Peyer's patch (tissue), 4 donors: ENCODE measurements at regions not wholly inside any gene's neighbourhood (a gene's known extent, or its start where the extent isn't known, plus 50 kb on each side); places are given as distances from the start of the nearest gene placed in this dataset.

Experiments used
- DNase-seq, 3 donors: peaks; one replicate each; pipeline ENCODE4 v3.0.0-alpha.2; 2017 to 2019
- H3K27ac ChIP-seq, 4 donors: fragments of 200-600 bp; sonication (generic); one replicate each; pipeline ENCODE4 v1.5.1; 2016 to 2019
- H3K27me3 ChIP-seq, 2 donors: fragments of 200-600 bp; sonication (generic); one replicate each; pipeline ENCODE4 v1.5.1; 2019
- H3K36me3 ChIP-seq, 3 donors: fragments of 200-600 bp; sonication (generic); one replicate each; pipeline ENCODE4 v1.5.1; 2016 to 2019
- H3K4me1 ChIP-seq, 4 donors: fragments of 200-600 bp; sonication (generic); one replicate each; pipeline ENCODE4 v1.5.1; 2016 to 2019
- H3K4me3 ChIP-seq, 4 donors: fragments of 200-600 bp; sonication (generic); 1 replicate in 3 of 4; 2 replicates in 1 of 4; pipeline ENCODE4 v1.5.1; 2016 to 2019; ENCODE audit warnings: mild to moderate bottlenecking in 1 of 4
- H3K9me3 ChIP-seq, 4 donors: fragments of 200-600 bp; sonication (generic); one replicate each; pipeline ENCODE4 v1.5.1; 2016 to 2019; ENCODE audit warnings: mild to moderate bottlenecking in 1 of 4
- CTCF ChIP-seq, 6 experiments: fragments of 450-650 bp in 4 of 6; fragments of 200-600 bp in 2 of 6; sonication (generic) in 1 of 6; IDR thresholded peaks; one replicate each; pipeline ENCODE4 v1.5.1; 2017 to 2019; ENCODE audit warnings: antibody characterized with exemption in 6 of 6, mild to moderate bottlenecking in 3 of 6, moderate library complexity in 1 of 6
- POLR2A ChIP-seq, 2 donors: fragments of 450-650 bp; IDR thresholded peaks; one replicate each; pipeline ENCODE4 v1.5.1; 2017; ENCODE audit warnings: antibody characterized with exemption in 2 of 2, mild to moderate bottlenecking in 2 of 2, moderate library complexity in 2 of 2

DNA sequence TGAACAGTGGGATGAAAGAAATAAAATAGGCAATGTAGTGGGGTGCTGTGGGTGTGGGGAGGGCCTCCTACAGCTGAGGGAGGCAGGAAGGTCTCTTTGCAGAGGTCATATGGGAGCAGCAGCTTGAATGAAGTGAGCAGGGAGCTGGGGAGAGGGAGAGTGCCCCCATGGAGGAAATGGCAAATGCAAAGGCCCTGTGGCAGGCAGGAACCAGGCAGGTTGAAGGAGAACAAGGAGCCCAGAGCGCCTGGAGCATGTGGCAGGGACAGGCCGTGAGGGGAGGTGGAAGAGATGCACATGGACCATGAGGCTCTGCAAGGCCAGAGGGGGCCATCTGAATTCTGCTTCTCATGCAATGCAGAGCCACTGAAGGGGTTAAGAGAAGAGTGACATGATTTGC is 191.8 kb downstream of the URI1 start:
- peak in 1 of 3 donors; percentile 27 for DNase-seq
- TF ChIP-seq CTCF (IDR thresholded peaks at IDR 0.05) (no peak), POLR2A (IDR thresholded peaks at IDR 0.05) (no peak)
- Histone ChIP-seq H3K27me3 (no peaks in the 10 kb centered on the region), H3K9me3 (no peaks in the 10 kb centered on the region), H3K36me3 (no peaks in the 10 kb centered on the region), H3K4me1 (no peaks in the 10 kb centered on the region), H3K27ac (no peak overlapping the region), H3K4me3 (no peak overlapping the region)

GRCh38 chr19:30135093-30135757 is 193.2 kb downstream of the URI1 start:
- Histone ChIP-seq H3K4me1 (no peaks in the 10 kb centered on the region), H3K27me3 (no peaks in the 10 kb centered on the region), H3K36me3 (no peaks in the 10 kb centered on the region), H3K4me3 (no peak overlapping the region), H3K9me3 (no peaks in the 10 kb centered on the region), H3K27ac (no peak overlapping the region)
- TF ChIP-seq POLR2A (IDR thresholded peaks at IDR 0.05) (no peak), CTCF (IDR thresholded peaks at IDR 0.05) (no peak)
- DNase-seq = no peak

GRCh38 chr19:30135797-30136196 is 193.8 kb downstream of the URI1 start:
- H3K36me3 ChIP-seq = no peaks in the 10 kb centered on the region
- H3K27ac ChIP-seq = no peak overlapping the region
- no peaks in the 10 kb centered on the region for H3K9me3 ChIP-seq
- TF ChIP-seq CTCF (IDR thresholded peaks at IDR 0.05) (no peak), POLR2A (IDR thresholded peaks at IDR 0.05) (no peak)
- peak in 1 of 3 donors; percentile 15 for DNase-seq
- H3K4me1 ChIP-seq = no peaks in the 10 kb centered on the region
- no peak overlapping the region for H3K4me3 ChIP-seq
- H3K27me3 ChIP-seq = no peaks in the 10 kb centered on the region

DNA sequence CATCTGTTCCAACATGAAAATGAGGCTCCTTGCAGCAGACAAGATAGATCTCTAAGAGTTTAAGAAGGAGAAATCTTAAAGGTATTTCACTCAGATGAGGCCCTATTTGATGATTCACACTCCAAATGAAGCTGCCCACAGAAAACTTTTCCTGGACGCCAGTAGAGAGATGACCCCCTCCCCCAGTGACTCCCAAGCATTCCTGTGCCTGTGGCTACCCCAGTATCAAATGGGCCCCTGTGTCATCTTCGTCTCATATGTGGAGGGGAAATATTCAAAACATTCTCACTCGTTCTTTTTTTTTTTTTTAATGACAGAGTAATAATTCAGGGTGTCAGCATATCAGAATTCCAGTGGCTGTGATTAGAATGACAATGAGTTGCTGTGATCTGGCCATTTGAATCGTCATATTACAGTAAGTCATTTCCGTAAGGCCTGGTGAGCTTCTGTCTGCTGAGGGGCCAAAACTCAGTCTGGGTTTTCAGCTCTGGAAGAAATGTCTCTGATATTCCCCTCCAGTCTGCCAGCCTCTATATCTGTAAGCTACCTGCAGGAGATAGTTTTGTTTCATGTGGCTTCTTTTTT is 194.7 kb downstream of the URI1 start:
- Histone ChIP-seq H3K4me1 (no peaks in the 10 kb centered on the region), H3K4me3 (no peak overlapping the region), H3K36me3 (no peaks in the 10 kb centered on the region), H3K27ac (no peak overlapping the region), H3K9me3 (no peaks in the 10 kb centered on the region), H3K27me3 (no peaks in the 10 kb centered on the region)
- no peak for TF ChIP-seq CTCF (IDR thresholded peaks at IDR 0.05)
- no peak for TF ChIP-seq POLR2A (IDR thresholded peaks at IDR 0.05)
- DNase-seq = no peak

DNA sequence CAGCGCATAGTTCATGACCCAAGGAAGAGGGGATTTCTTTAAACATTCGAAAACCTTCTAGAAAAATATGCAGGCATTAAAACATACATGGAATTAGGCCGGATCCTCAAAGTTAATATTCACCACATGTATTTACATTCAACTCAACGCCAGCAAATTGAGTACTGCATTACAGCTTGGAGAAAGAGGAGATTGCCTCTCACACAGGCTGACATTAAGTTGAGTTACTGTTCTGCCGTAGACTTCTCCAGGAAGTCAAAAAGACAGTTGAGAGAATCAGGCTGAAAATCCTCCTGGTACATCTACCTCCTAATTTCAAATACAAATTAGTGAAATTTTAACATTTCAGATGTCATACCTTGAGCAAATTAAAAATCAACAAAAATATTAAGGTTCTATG is 195.7 kb downstream of the URI1 start:
- Histone ChIP-seq H3K4me1 (no peaks in the 10 kb centered on the region), H3K4me3 (no peak overlapping the region), H3K36me3 (no peaks in the 10 kb centered on the region), H3K27me3 (no peaks in the 10 kb centered on the region), H3K27ac (no peak overlapping the region), H3K9me3 (no peaks in the 10 kb centered on the region)
- no peak for TF ChIP-seq CTCF (IDR thresholded peaks at IDR 0.05)
- TF ChIP-seq POLR2A (IDR thresholded peaks at IDR 0.05) = no peak
- DNase-seq = no peak
